Epithelial cell of esophagus (primary cell): ENCODE measurements at regions not wholly inside any gene's neighbourhood (a gene's known extent, or its start where the extent isn't known, plus 50 kb on each side); places are given as distances from the start of the nearest gene placed in this dataset.
"Not testable (repeated sequence)": the region's sequence is repeated elsewhere in the genome, so short reads cannot be mapped to it uniquely, and the experiment has no call there.

ENCODE experiments used
- DNase-seq: peaks from one replicate; pipeline ENCODE4 v3.0.0; 2010; ENCODE audit warnings: low read depth
- H3K4me3 ChIP-seq: 2 replicates; pipeline ENCODE4 v1.5.1; 2011; ENCODE audit warnings: mild to moderate bottlenecking, low read length, control low read depth
- CTCF ChIP-seq: IDR thresholded peaks from 2 replicates; pipeline ENCODE4 v1.5.1; 2011; ENCODE audit warnings: low read depth, mild to moderate bottlenecking, low read length, control low read depth, inconsistent platforms; ENCODE audit not compliant: insufficient read depth; ENCODE audit errors: missing control alignments

DNA sequence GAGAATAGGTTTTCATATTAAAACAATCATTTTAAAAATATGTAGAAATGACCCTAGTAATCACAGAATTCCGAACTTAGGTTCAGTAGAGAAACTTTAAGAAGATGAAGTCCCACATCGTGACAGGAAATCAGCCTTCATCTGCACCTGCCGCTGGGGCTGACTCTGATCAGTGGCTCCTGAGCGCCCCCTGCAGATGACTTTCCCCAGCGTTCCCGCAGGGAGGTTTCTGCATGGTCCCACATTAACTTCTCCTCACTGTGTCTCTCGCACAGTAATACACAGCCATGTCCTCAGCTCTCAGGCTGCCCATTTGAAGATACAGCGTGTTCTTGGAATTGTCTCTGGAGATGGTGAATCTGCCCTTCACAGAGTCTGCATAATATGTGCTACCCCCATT is 1131.1 kb downstream of the TMEM121 start:
- no peak overlapping the region for H3K4me3 ChIP-seq
- TF ChIP-seq CTCF = no peak
- DNase-seq = no peak

GRCh38 chr14:106658066-106658860 is 1131.9 kb downstream of the TMEM121 start:
- H3K4me3 ChIP-seq, DNase-seq: not testable (repeated sequence)

DNA sequence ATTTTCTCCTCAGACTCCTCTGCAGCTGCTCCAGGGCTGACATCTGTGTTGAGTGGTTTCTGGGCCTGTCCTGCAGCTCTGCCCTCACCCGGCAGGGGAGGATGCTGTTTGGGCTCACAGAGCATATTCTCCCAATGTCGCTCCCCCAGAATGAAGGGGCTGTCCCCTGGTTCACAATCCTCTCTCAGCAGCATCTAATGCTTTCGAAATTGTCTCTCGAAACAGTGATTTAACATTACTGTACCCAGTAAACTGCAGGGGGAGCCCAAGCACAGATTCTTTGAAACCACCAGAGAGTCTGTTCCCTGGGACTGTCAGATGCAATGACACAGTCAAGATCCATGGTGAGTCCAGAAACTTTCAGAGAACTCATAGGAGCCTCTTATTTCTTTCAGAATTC is 1135.2 kb downstream of the TMEM121 start:
- H3K4me3 ChIP-seq, DNase-seq: not testable (repeated sequence)

DNA sequence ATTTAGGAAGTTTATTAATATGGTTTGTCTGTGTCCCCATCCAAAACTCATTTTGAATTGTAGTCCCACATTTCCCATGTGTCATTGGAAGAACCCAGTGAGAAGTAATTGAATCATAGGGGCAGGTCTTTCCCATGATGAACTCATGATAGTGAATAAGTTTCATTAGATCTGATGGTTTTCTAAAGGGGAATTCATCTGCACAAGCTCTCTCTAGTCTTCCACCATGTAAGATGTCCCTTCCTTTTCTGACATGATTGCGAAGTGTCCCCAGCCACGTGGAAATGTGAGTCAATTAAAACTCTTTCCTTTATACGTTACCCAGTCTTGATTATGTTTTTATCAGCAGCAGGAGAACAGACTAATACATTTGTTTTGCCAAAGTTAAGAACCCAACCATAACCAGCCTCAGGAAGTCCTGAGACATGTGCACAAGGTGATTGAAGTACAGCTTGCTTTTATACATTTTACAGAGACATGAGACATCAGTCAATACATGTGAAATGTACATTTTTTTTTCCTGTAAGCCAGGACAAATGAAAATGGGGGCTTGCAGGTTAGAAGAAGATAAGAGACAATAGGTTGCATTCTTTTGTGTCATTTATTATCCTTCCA is 1136.7 kb downstream of the TMEM121 start:
- no peak for TF ChIP-seq CTCF
- DNase-seq = no peak
- no peak overlapping the region for H3K4me3 ChIP-seq

- DNase-seq = not testable (repeated sequence)
Measured at GRCh38 chr14:106663805-106664410, 1137.5 kb downstream of the TMEM121 start.

GRCh38 chr14:106665814-106666213 is 1139.4 kb downstream of the TMEM121 start:
- no peak for DNase-seq
- no peak for TF ChIP-seq CTCF
- H3K4me3 ChIP-seq = no peak overlapping the region

More at GRCh38 chr14:106663805-106664410, 1137.5 kb downstream of the TMEM121 start:
- not testable (repeated sequence) for H3K4me3 ChIP-seq

DNA sequence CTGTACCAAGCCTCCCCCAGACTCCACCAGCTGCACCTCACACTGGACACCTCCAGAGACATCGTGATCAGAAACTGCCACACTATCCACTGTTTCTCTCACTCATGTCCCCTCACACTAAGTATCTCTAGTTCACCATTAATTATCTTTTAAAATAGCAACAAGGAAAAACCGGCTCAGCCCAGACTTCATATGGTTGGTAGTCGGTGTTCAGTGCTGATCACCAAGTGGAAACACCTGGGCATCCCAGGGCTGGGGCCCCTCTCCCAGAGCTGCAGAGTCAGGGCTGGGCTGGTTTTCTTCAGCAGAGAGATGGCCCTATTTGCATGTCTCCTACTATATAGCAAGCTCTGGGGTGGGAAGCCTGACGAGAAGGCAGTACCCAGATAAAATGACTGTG is 1140.0 kb downstream of the TMEM121 start:
- no peak for DNase-seq
- TF ChIP-seq CTCF = no peak
- H3K4me3 ChIP-seq = no peak overlapping the region

- DNase-seq = no peak
- TF ChIP-seq CTCF = no peak
- H3K4me3 ChIP-seq = no peak overlapping the region
Measured at GRCh38 chr14:106670011-106670410, 1143.6 kb downstream of the TMEM121 start.

GRCh38 chr14:106674093-106674492 is 1147.7 kb downstream of the TMEM121 start:
- not testable (repeated sequence) for H3K4me3 ChIP-seq, DNase-seq

- DNase-seq, H3K4me3 ChIP-seq: not testable (repeated sequence)
Measured at GRCh38 chr14:106674509-106675125, 1148.2 kb downstream of the TMEM121 start.

- not testable (repeated sequence) for DNase-seq
Measured at GRCh38 chr14:106675716-106676115, 1149.3 kb downstream of the TMEM121 start.

More at GRCh38 chr14:106675716-106676115, 1149.3 kb downstream of the TMEM121 start:
- not testable (repeated sequence) for H3K4me3 ChIP-seq
